IMR-90 (cell line): ENCODE measurements at regions not wholly inside any gene's neighbourhood (a gene's known extent, or its start where the extent isn't known, plus 50 kb on each side); places are given as distances from the start of the nearest gene placed in this dataset.
A peak's percentile ranks its signal among the peaks of the same experiment; 100 is the strongest.

Experiments used
- ATAC-seq: fragments of 200-7000 bp; cut with Tn5 transposase; 2 replicates; pipeline ENCODE4 v1.9.1; 2020; ENCODE audit warnings: low read depth, mild to moderate bottlenecking, moderate library complexity
- BruUV-seq: library from RNA; stranded (reverse); fragments of 400-500 nt; replicated peaks from 2 replicates; lab custom pipeline; 2021; lab: Mats Ljungman, UMichigan
- CTCF ChIA-PET: fragments of 300-600 bp; formaldehyde crosslinking; extraction: SDS; loops from one replicate; lab custom pipeline; 2021; ENCODE audit warnings: antibody characterized with exemption; lab: Yijun Ruan, JAX
- POLR2A ChIA-PET: fragments of 300-600 bp; sonication (Branson Sonifier 250); formaldehyde crosslinking; loops from one replicate; lab custom pipeline; 2022; ENCODE audit warnings: antibody characterized with exemption; ENCODE audit not compliant: unreplicated experiment; lab: Charles Lee
- DNase-seq: peaks from one replicate; pipeline ENCODE4 v3.0.0; 2013
- H2AFZ ChIP-seq: replicated peaks from 2 replicates; pipeline ENCODE3; 2013; ENCODE audit warnings: low read length, mild to moderate bottlenecking; ENCODE audit not compliant: poor library complexity
- H2AK5ac ChIP-seq: 2 replicates; pipeline ENCODE4 v1.6.1; 2013; ENCODE audit warnings: low read depth, low read length, inconsistent platforms
- H2AK9ac ChIP-seq: replicated peaks from 2 replicates; pipeline ENCODE3; 2013; ENCODE audit warnings: mild to moderate bottlenecking, low read depth, low read length, moderate library complexity; ENCODE audit not compliant: poor library complexity
- H2BK120ac ChIP-seq: 2 replicates; pipeline ENCODE4 v1.6.1; 2013; ENCODE audit warnings: low read depth, low read length, inconsistent platforms
- H2BK15ac ChIP-seq: 3 replicates; pipeline ENCODE4 v1.6.1; 2013; ENCODE audit warnings: low read depth, low read length, inconsistent platforms
- H2BK20ac ChIP-seq: 2 replicates; pipeline ENCODE4 v1.6.1; 2013; ENCODE audit warnings: low read depth, mild to moderate bottlenecking, inconsistent platforms, low read length, moderate library complexity
- H2BK5ac ChIP-seq: 2 replicates; pipeline ENCODE4 v1.6.1; 2013; ENCODE audit warnings: mild to moderate bottlenecking, low read depth, low read length, inconsistent platforms; ENCODE audit not compliant: poor library complexity, severe bottlenecking
- H3K14ac ChIP-seq: replicated peaks from 2 replicates; pipeline ENCODE4 v1.6.1; 2013; ENCODE audit warnings: low read depth, low read length, inconsistent platforms
- H3K18ac ChIP-seq: 2 replicates; pipeline ENCODE4 v1.6.1; 2013; ENCODE audit warnings: low read depth, low read length, control low read depth
- H3K23ac ChIP-seq: 2 replicates; pipeline ENCODE4 v1.6.1; 2013; ENCODE audit warnings: low read depth, low read length, inconsistent platforms
- H3K27ac ChIP-seq: 2 replicates; pipeline ENCODE4 v1.5.1; 2013; ENCODE audit warnings: mild to moderate bottlenecking, control low read depth, low read length; ENCODE audit not compliant: insufficient read depth
- H3K27me3 ChIP-seq: 2 replicates; pipeline ENCODE4 v1.6.1; 2013; ENCODE audit warnings: low read length; ENCODE audit not compliant: control insufficient read depth, insufficient read depth
- H3K36me3 ChIP-seq: 2 replicates; pipeline ENCODE4 v1.6.1; 2013; ENCODE audit warnings: low read length, mixed read lengths; ENCODE audit not compliant: control insufficient read depth, insufficient read depth
- H3K4ac ChIP-seq: 2 replicates; pipeline ENCODE4 v1.6.1; 2013; ENCODE audit warnings: low read depth, low read length, inconsistent platforms
- H3K4me1 ChIP-seq: 2 replicates; pipeline ENCODE4 v1.6.1; 2013; ENCODE audit warnings: low read length, mixed read lengths; ENCODE audit not compliant: control insufficient read depth, insufficient read depth
- H3K4me2 ChIP-seq: 2 replicates; pipeline ENCODE4 v1.6.1; 2013; ENCODE audit warnings: low read depth, mild to moderate bottlenecking, control low read depth, low read length, moderate library complexity
- H3K4me3 ChIP-seq: 2 replicates; pipeline ENCODE4 v1.5.1; 2013; ENCODE audit warnings: low read depth, mild to moderate bottlenecking, control low read depth, low read length, moderate library complexity; ENCODE audit not compliant: insufficient read depth
- H3K56ac ChIP-seq: 2 replicates; pipeline ENCODE4 v1.6.1; 2013; ENCODE audit warnings: low read length, inconsistent platforms; ENCODE audit not compliant: insufficient read depth; ENCODE audit errors: extremely low read depth
- H3K79me1 ChIP-seq, 2 experiments: 2 replicates each; pipeline ENCODE4 v1.6.1; 2013; ENCODE audit warnings: low read length in 2 of 2, inconsistent platforms in 1 of 2, low read depth in 1 of 2
- H3K9ac ChIP-seq: 2 replicates; pipeline ENCODE4 v1.6.1; 2013; ENCODE audit warnings: low read depth, low read length, control low read depth
- H3K9me1 ChIP-seq: 2 replicates; pipeline ENCODE4 v1.6.1; 2013; ENCODE audit warnings: low read length, inconsistent platforms; ENCODE audit not compliant: insufficient read depth
- H3K9me3 ChIP-seq: 2 replicates; pipeline ENCODE4 v1.6.1; 2013; ENCODE audit warnings: low read length; ENCODE audit not compliant: control insufficient read depth, insufficient read depth
- H4K20me1 ChIP-seq: 2 replicates; pipeline ENCODE4 v1.6.1; 2013; ENCODE audit warnings: low read length, inconsistent platforms; ENCODE audit not compliant: insufficient read depth
- H4K5ac ChIP-seq: 2 replicates; pipeline ENCODE4 v1.6.1; 2013; ENCODE audit warnings: mild to moderate bottlenecking, low read depth, low read length, control low read depth
- H4K8ac ChIP-seq, 2 experiments: 2 replicates each; pipeline ENCODE4 v1.6.1; 2013; ENCODE audit warnings: low read depth in 2 of 2, low read length in 2 of 2, control low read depth in 1 of 2, inconsistent platforms in 1 of 2
- H4K91ac ChIP-seq: 2 replicates; pipeline ENCODE4 v1.6.1; 2013; ENCODE audit warnings: low read depth, low read length, inconsistent platforms; ENCODE audit not compliant: insufficient read depth
- BHLHE40 ChIP-seq: fragments of 150-350 bp; IDR thresholded peaks from 2 replicates; pipeline ENCODE4 v1.6.1; 2016; ENCODE audit warnings: mild to moderate bottlenecking, low read depth, low read length
- CEBPB ChIP-seq: IDR thresholded peaks from 2 replicates; pipeline ENCODE4 v1.6.1; 2012; ENCODE audit warnings: low read depth, low read length, improper control_type of control experiment
- CTCF ChIP-seq: conservative IDR thresholded peaks from 2 replicates; pipeline ENCODE4 v1.5.1; 2012; ENCODE audit warnings: mild to moderate bottlenecking, low read depth, low read length, improper control_type of control experiment
- FOS ChIP-seq: fragments of 150-350 bp; IDR thresholded peaks from 2 replicates; pipeline ENCODE4 v1.6.1; 2016; ENCODE audit warnings: low read depth, low read length
- MAFK ChIP-seq: IDR thresholded peaks from 2 replicates; pipeline ENCODE4 v1.6.1; 2012; ENCODE audit warnings: low read depth, low read length, improper control_type of control experiment
- NFE2L2 ChIP-seq: fragments of 150-350 bp; IDR thresholded peaks from 2 replicates; pipeline ENCODE4 v1.6.1; 2016; ENCODE audit warnings: low read depth, mild to moderate bottlenecking, low read length
- POLR2A ChIP-seq: IDR thresholded peaks from 2 replicates; pipeline ENCODE4 v1.6.1; 2012; ENCODE audit warnings: mild to moderate bottlenecking, low read depth, low read length
- WGBS, 2 experiments: methylation state at CpG; one replicate each; pipeline versions ENCODE4 v1.1.5 to v1.1.7; 2013; ENCODE audit warnings: missing lambda C conversion rate in 2 of 2; ENCODE audit not compliant: insufficient read length in 1 of 2; ENCODE audit errors: extremely low coverage in 2 of 2; 5-methylcytosine and 5-hydroxymethylcytosine counted together
- dilution Hi-C: fragments of 300-500 bp; cut with HindIII; formaldehyde crosslinking; loops from one replicate; pipeline ENCODE4 v1.14.3; 2018; ENCODE audit warnings: low sequenced_read_pairs; ENCODE audit not compliant: unreplicated experiment
- in situ Hi-C: fragments of 300-500 bp; cut with MboI; formaldehyde crosslinking; loops from 3 replicates; pipeline ENCODE4 v1.14.3; 2019; ENCODE audit warnings: low sequenced_read_pairs, inconsistent platforms, mixed read lengths
- intact Hi-C: fragments of 100-400 bp; cut with micrococcal nuclease; formaldehyde crosslinking; loops from 2 replicates; pipeline ENCODE4 v1.10.0; 2022

DNA sequence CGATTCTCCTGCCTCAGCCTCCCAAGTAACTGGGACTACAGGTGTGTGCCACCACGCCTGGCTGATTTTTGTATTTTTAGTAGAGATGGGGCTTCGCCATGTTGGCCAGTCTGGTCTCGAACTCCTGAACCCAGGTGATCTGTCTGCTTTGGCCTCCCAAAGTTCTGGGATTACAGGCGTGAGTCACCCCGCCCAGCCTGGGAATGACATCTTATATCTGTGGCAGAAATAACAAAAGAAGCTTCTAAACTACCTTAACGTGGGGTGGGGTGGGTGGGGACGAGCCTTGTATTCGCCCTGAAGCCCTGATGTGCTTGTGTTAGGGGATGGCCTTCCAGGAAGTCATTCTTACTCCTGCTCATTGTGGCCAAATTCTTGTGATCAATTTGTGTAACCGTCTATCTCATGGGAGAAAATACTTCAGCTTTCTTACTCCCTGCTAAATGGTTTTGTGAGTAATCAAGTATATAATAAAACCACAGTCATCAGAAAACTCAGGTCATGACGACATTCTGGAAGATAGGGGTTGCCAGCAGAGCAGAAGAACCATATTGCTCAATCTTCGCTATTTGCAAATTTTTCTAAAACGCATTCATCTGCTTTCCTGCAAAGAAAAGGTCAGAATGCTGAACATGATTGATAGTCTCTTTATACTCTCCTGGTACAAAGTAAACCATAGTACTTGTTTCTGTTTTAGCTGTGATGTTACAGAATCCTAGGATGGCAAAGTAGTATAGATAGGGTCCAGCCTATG is 63.2 kb downstream of the DIRAS3 start:
- peak; percentile 96 for DNase-seq
- Histone ChIP-seq H2BK5ac (peak overlapping the region; percentile 60), H2AFZ (no peak overlapping the region), H3K9me3 (no peaks in the 10 kb centered on the region), H3K56ac (no peak overlapping the region), H3K4ac (0 out of 2 replicates have a peak overlapping the region, but pooled peaks have one; percentile 24), H2AK5ac (no peak overlapping the region), H4K20me1 (no peaks in the 10 kb centered on the region), H4K91ac (no peak overlapping the region), H3K9ac (no peak overlapping the region), H2BK15ac (no peak overlapping the region), H3K9me1 (peaks cover 8% of the 10 kb centered on the region; the same call in 1 of the 2 replicates), H3K18ac (no peak overlapping the region; the same call in 1 of the 2 replicates), H4K5ac (no peak overlapping the region), H3K27ac (peak overlapping the region; percentile 43), H3K27me3 (no peaks in the 10 kb centered on the region), H3K4me1 (peaks cover 6% of the 10 kb centered on the region), H3K23ac (no peak overlapping the region), H2AK9ac (no peak overlapping the region), H4K8ac (no peak overlapping the region; a peak in 1 of 4 replicates), H2BK20ac (no peak overlapping the region), H2BK120ac (no peak overlapping the region; the same call in 1 of the 2 replicates), H3K4me3 (no peak overlapping the region), H3K79me1 (no peaks in the 10 kb centered on the region), H3K4me2 (peak overlapping the region; percentile 61), H3K14ac (no peak overlapping the region), H3K36me3 (no peaks in the 10 kb centered on the region)
- no CpG with 5 or more reads among the region's 13 CpGs for WGBS, 2 experiments
- CTCF ChIA-PET: no interaction called here
- ATAC-seq: peak; percentile 97
- no TSS peak for BruUV-seq
- dilution Hi-C loops (no loop called here), in situ Hi-C loops (no loop called here), intact Hi-C loops (no loop called here)
- no peak for TF ChIP-seq BHLHE40
- TF ChIP-seq FOS: peak; percentile 52
- peak; percentile 99 for TF ChIP-seq CEBPB
- TF ChIP-seq NFE2L2: 0 out of 2 replicates have a peak, but pooled peaks have one; percentile 12
- TF ChIP-seq POLR2A: no peak
- peak; percentile 77 for TF ChIP-seq MAFK
- TF ChIP-seq CTCF: no peak
- POLR2A ChIA-PET: no interaction called here
